Effector CD8-positive, alpha-beta T cell (primary cell): ENCODE measurements at regions not wholly inside any gene's neighbourhood (a gene's known extent, or its start where the extent isn't known, plus 50 kb on each side); places are given as distances from the start of the nearest gene placed in this dataset.
"Not testable (repeated sequence)": the region's sequence is repeated elsewhere in the genome, so short reads cannot be mapped to it uniquely, and the experiment has no call there.

Experiments
- DNase-seq: peaks from one replicate; lab custom pipeline; 2025; lab: John Stamatoyannopoulos, UW

- DNase-seq, result no peak
Observed at GRCh38 chr1:172717722-172718465, 59.0 kb downstream of the FASLG start.

- DNase-seq, result no peak
Observed at GRCh38 chr1:172719066-172719627, 60.2 kb downstream of the FASLG start.

- no peak for DNase-seq
Observed at GRCh38 chr1:172719694-172720138, 60.8 kb downstream of the FASLG start.

GRCh38 chr1:172720339-172720738, 61.4 kb downstream of the FASLG start:
- DNase-seq, result no peak

- DNase-seq, result no peak
Observed at GRCh38 chr1:172723251-172723650, 64.3 kb downstream of the FASLG start.

GRCh38 chr1:172724232-172724631, 65.3 kb downstream of the FASLG start:
- no peak for DNase-seq

- no peak for DNase-seq
Observed at GRCh38 chr1:172724765-172725613, 66.1 kb downstream of the FASLG start.

- no peak for DNase-seq
Observed at GRCh38 chr1:172726740-172727139, 67.8 kb downstream of the FASLG start.

- no peak for DNase-seq
Observed at GRCh38 chr1:172727275-172727857, 68.5 kb downstream of the FASLG start.

- DNase-seq, result no peak
Observed at GRCh38 chr1:172727956-172728603, 69.2 kb downstream of the FASLG start.

- DNase-seq, result not testable (repeated sequence)
Observed at GRCh38 chr1:172728705-172729104, 69.8 kb downstream of the FASLG start.

- no peak for DNase-seq
Observed at GRCh38 chr1:172732427-172732826, 73.5 kb downstream of the FASLG start.

GRCh38 chr1:172733815-172734214, 74.9 kb downstream of the FASLG start:
- no peak for DNase-seq

GRCh38 chr1:172738389-172738788, 79.5 kb downstream of the FASLG start:
- no peak for DNase-seq

GRCh38 chr1:172742599-172743500, 83.9 kb downstream of the FASLG start:
- no peak for DNase-seq

GRCh38 chr1:172745014-172745413, 86.1 kb downstream of the FASLG start:
- DNase-seq, result no peak

- no peak for DNase-seq
Observed at GRCh38 chr1:172746091-172746949, 87.4 kb downstream of the FASLG start.

GRCh38 chr1:172748201-172748600, 89.3 kb downstream of the FASLG start:
- no peak for DNase-seq

GRCh38 chr1:172751683-172752082, 92.8 kb downstream of the FASLG start:
- DNase-seq, result no peak

- DNase-seq, result no peak
Observed at GRCh38 chr1:172753964-172754363, 95.1 kb downstream of the FASLG start.
